ENCODE measurements at regions not wholly inside any gene's neighbourhood (a gene's known extent, or its start where the extent isn't known, plus 50 kb on each side); places are given as distances from the start of the nearest gene placed in this dataset.

GRCh38 chr11:23226331-23227077 is 366.2 kb upstream of the CCDC179 start:
- TF ChIP-seq CTCF (IDR thresholded peaks at IDR 0.05) (no peak), EP300 (IDR thresholded peaks at IDR 0.05) (no peak)

Measured in stomach (tissue), 4 donors.